Vagina (tissue), 2 donors: ENCODE measurements at regions not wholly inside any gene's neighbourhood (a gene's known extent, or its start where the extent isn't known, plus 50 kb on each side); places are given as distances from the start of the nearest gene placed in this dataset.

ENCODE experiments used
- POLR2A ChIP-seq, 2 donors: fragments of 450-650 bp; IDR thresholded peaks; one replicate each; pipeline ENCODE4 v1.6.1; 2017; ENCODE audit warnings: antibody characterized with exemption in 2 of 2, mild to moderate bottlenecking in 2 of 2, moderate library complexity in 2 of 2
- POLR2AphosphoS5 ChIP-seq, 2 donors: sonication (generic); formaldehyde crosslinking; IDR thresholded peaks; one replicate each; pipeline ENCODE4 v1.9.0; 2017; ENCODE audit warnings: antibody characterized with exemption in 2 of 2, mild to moderate bottlenecking in 2 of 2, low read depth in 1 of 2; ENCODE audit not compliant: insufficient read depth in 1 of 2
- TF ChIP-seq, protein P1 (sequence below), 3 experiments: fragments of 450-650 bp in 2 of 3; fragments of 200-600 bp in 1 of 3; sonication (generic) in 1 of 3; IDR thresholded peaks; one replicate each; pipeline ENCODE4 v1.5.1; 2017 to 2019; ENCODE audit warnings: antibody characterized with exemption in 3 of 3, mild to moderate bottlenecking in 2 of 3, moderate library complexity in 2 of 3

DNA sequence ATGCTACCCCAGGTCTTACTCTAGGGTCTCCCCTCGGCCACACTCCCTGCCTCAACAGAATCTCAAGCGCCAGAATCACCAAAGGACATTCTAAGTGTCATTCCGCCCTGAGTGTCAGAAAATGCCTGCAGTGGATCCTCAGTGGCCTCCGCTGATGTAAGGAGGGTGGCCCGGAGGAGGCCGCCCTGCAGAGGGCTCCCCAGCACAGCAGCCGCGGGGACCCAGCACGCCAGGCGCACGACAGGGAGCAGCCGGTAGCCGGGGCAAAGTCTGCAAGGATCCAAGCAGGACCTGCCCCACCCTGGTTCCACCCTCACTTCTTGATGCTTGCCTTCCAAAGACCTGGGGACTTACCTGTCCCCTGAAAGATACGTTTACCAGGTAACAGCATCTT lies 54.2 kb upstream of the ID2 start:
- no peak for TF ChIP-seq POLR2A (IDR thresholded peaks at IDR 0.05)
- TF ChIP-seq, protein P1, sequence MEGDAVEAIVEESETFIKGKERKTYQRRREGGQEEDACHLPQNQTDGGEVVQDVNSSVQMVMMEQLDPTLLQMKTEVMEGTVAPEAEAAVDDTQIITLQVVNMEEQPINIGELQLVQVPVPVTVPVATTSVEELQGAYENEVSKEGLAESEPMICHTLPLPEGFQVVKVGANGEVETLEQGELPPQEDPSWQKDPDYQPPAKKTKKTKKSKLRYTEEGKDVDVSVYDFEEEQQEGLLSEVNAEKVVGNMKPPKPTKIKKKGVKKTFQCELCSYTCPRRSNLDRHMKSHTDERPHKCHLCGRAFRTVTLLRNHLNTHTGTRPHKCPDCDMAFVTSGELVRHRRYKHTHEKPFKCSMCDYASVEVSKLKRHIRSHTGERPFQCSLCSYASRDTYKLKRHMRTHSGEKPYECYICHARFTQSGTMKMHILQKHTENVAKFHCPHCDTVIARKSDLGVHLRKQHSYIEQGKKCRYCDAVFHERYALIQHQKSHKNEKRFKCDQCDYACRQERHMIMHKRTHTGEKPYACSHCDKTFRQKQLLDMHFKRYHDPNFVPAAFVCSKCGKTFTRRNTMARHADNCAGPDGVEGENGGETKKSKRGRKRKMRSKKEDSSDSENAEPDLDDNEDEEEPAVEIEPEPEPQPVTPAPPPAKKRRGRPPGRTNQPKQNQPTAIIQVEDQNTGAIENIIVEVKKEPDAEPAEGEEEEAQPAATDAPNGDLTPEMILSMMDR (IDR thresholded peaks at IDR 0.05), result no peak
- TF ChIP-seq POLR2AphosphoS5 (IDR thresholded peaks at IDR 0.05; ENCODE audit: insufficient read depth in 1 of 2, low read depth in 1 of 2), result no peak
